ENCODE measurements at regions not wholly inside any gene's neighbourhood (a gene's known extent, or its start where the extent isn't known, plus 50 kb on each side); places are given as distances from the start of the nearest gene placed in this dataset.

- DNase-seq (ENCODE audit: low spot score) = peak; percentile 46
- in situ Hi-C loops (cut with MboI; ENCODE audit: low pct_unique_long_range_greater_than_20kb, low sequenced_read_pairs, unreplicated experiment) = no loop called here
- TF ChIP-seq, protein P1, sequence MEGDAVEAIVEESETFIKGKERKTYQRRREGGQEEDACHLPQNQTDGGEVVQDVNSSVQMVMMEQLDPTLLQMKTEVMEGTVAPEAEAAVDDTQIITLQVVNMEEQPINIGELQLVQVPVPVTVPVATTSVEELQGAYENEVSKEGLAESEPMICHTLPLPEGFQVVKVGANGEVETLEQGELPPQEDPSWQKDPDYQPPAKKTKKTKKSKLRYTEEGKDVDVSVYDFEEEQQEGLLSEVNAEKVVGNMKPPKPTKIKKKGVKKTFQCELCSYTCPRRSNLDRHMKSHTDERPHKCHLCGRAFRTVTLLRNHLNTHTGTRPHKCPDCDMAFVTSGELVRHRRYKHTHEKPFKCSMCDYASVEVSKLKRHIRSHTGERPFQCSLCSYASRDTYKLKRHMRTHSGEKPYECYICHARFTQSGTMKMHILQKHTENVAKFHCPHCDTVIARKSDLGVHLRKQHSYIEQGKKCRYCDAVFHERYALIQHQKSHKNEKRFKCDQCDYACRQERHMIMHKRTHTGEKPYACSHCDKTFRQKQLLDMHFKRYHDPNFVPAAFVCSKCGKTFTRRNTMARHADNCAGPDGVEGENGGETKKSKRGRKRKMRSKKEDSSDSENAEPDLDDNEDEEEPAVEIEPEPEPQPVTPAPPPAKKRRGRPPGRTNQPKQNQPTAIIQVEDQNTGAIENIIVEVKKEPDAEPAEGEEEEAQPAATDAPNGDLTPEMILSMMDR (IDR thresholded peaks at IDR 0.05; ENCODE audit: extremely low read depth, insufficient read depth, missing control alignments) = no peak
Observed at GRCh38 chr2:9753665-9754531, 89.4 kb upstream of the TAF1B start.

DNA sequence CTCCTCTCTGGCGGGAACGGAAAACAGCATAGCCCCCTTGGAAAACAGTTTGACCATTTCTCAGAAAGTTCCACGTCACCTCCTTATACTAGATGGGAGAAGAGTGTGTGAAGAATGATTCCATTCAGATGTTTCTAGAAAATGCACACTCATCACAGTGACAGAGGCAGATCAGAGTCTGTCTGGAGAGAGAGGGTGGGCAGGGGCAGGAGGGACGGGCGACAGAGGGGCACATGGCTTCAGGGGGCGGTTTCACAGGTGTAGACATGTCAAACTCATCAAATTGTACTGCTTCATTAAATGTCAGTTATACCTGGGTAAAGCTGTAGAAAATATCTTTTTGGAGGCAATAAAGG is 88.8 kb upstream of the TAF1B start:
- no peak for DNase-seq (ENCODE audit: low spot score)
- TF ChIP-seq, protein P1 (IDR thresholded peaks at IDR 0.05; ENCODE audit: extremely low read depth, insufficient read depth, missing control alignments) = no peak
- in situ Hi-C loops (cut with MboI; ENCODE audit: low pct_unique_long_range_greater_than_20kb, low sequenced_read_pairs, unreplicated experiment) = no loop called here

DNA sequence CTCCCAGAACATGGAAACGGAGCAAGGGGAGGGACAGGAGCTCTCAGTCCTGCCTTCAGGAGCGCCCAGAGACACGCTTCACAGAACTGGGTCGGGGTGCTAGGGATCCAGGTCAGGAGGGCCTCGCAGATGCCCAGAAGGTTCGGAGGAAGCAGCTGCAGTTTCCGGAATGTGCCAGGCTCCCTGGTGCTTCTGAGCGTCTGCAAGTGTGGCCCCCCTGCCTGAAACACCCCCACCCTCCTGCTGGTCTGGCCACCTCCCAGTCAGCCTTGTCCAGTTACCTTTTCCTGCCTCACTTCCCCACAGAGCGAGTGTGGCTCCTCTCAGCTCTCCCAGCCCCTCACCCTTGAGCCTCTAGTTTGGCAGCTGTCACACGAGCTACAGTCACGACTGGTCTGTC is 88.3 kb upstream of the TAF1B start:
- in situ Hi-C loops (cut with MboI; ENCODE audit: low pct_unique_long_range_greater_than_20kb, low sequenced_read_pairs, unreplicated experiment) = no loop called here
- no peak for DNase-seq (ENCODE audit: low spot score)
- TF ChIP-seq, protein P1 (IDR thresholded peaks at IDR 0.05; ENCODE audit: extremely low read depth, insufficient read depth, missing control alignments) = no peak

- in situ Hi-C loops (cut with MboI; ENCODE audit: low pct_unique_long_range_greater_than_20kb, low sequenced_read_pairs, unreplicated experiment) = no loop called here
- no peak for DNase-seq (ENCODE audit: low spot score)
- TF ChIP-seq, protein P1 (IDR thresholded peaks at IDR 0.05; ENCODE audit: extremely low read depth, insufficient read depth, missing control alignments) = no peak
Observed at GRCh38 chr2:9755638-9756037, 87.6 kb upstream of the TAF1B start.

DNA sequence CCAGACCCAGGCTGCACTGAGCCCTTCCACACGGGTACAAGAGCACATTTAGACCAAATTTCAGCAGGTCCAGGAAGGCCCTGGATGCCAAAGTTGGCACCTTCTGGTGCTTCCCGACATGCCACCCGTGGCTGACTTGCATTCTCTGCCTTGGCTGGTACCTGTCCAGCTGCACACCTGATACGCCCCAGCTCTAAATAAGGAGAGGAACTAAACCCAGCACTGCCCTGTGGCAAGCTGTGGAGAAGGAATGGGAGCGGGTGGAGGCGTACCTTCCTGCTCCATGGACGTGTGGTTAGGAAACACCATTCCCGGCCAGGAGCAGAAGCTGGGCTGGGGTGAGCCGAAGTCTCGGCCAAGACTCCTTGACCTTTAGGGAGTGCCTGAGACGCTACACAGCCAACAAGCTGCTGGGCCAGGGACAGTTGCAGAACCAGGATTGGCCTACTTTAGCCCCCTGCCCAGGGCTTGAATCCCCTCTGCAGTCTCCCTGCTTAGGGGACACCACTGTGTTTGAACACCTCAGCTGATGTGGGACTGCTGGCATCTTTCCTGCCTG is 86.5 kb upstream of the TAF1B start:
- in situ Hi-C loops (cut with MboI; ENCODE audit: low pct_unique_long_range_greater_than_20kb, low sequenced_read_pairs, unreplicated experiment) = no loop called here
- TF ChIP-seq, protein P1 (IDR thresholded peaks at IDR 0.05; ENCODE audit: extremely low read depth, insufficient read depth, missing control alignments) = no peak
- DNase-seq (ENCODE audit: low spot score) = no peak

- TF ChIP-seq, protein P1 (IDR thresholded peaks at IDR 0.05; ENCODE audit: extremely low read depth, insufficient read depth, missing control alignments) = no peak
- in situ Hi-C loops (cut with MboI; ENCODE audit: low pct_unique_long_range_greater_than_20kb, low sequenced_read_pairs, unreplicated experiment) = no loop called here
- DNase-seq (ENCODE audit: low spot score) = no peak
Observed at GRCh38 chr2:9757501-9758264, 85.6 kb upstream of the TAF1B start.
